A673 (cell line): ENCODE measurements at regions not wholly inside any gene's neighbourhood (a gene's known extent, or its start where the extent isn't known, plus 50 kb on each side); places are given as distances from the start of the nearest gene placed in this dataset.

Experiments used
- EZH2 ChIP-seq: fragments of 200-600 bp; sonication (generic); IDR thresholded peaks from 2 replicates; pipeline ENCODE4 v1.6.1; 2017; ENCODE audit warnings: borderline replicate concordance, low read depth, mild to moderate bottlenecking, mixed read lengths, antibody characterized with exemption, low read length; ENCODE audit not compliant: poor library complexity, severe bottlenecking
- TF ChIP-seq, protein P1 (sequence below): fragments of 300-800, 200-600 bp; sonication (generic); conservative IDR thresholded peaks from 2 replicates; pipeline ENCODE4 v1.5.1; 2017; ENCODE audit warnings: low read depth, mild to moderate bottlenecking, antibody characterized with exemption, low read length, moderate library complexity, mixed read lengths

- TF ChIP-seq, protein P1, sequence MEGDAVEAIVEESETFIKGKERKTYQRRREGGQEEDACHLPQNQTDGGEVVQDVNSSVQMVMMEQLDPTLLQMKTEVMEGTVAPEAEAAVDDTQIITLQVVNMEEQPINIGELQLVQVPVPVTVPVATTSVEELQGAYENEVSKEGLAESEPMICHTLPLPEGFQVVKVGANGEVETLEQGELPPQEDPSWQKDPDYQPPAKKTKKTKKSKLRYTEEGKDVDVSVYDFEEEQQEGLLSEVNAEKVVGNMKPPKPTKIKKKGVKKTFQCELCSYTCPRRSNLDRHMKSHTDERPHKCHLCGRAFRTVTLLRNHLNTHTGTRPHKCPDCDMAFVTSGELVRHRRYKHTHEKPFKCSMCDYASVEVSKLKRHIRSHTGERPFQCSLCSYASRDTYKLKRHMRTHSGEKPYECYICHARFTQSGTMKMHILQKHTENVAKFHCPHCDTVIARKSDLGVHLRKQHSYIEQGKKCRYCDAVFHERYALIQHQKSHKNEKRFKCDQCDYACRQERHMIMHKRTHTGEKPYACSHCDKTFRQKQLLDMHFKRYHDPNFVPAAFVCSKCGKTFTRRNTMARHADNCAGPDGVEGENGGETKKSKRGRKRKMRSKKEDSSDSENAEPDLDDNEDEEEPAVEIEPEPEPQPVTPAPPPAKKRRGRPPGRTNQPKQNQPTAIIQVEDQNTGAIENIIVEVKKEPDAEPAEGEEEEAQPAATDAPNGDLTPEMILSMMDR: no peak
- no peak for TF ChIP-seq EZH2
Observed at GRCh38 chr11:122304973-122305372, 189.0 kb upstream of the BLID start.
